ENCODE measurements at regions not wholly inside any gene's neighbourhood (a gene's known extent, or its start where the extent isn't known, plus 50 kb on each side); places are given as distances from the start of the nearest gene placed in this dataset.

DNA sequence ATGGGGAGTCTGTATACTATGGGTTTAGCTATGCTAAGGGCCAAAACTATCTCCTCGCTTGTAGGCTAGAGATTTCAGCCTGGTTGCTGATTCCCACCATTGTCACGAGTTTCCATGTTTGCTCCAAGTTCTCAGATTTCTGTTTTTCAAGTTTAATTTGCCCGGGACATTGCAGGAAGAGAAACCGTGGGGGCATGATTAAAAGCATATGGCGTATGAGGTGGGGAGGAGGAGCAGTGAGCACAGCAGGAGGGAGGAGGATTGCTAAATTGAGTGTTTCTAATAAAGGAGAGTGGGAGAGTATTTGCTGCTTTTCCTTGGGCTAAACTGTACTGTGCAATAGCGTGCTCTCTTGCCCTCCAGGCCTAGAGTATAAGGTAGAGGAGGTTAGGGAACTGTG is 558.4 kb downstream of the METTL15 start:
- no peak for TF ChIP-seq POLR2A (IDR thresholded peaks at IDR 0.05)
- TF ChIP-seq, protein P1, sequence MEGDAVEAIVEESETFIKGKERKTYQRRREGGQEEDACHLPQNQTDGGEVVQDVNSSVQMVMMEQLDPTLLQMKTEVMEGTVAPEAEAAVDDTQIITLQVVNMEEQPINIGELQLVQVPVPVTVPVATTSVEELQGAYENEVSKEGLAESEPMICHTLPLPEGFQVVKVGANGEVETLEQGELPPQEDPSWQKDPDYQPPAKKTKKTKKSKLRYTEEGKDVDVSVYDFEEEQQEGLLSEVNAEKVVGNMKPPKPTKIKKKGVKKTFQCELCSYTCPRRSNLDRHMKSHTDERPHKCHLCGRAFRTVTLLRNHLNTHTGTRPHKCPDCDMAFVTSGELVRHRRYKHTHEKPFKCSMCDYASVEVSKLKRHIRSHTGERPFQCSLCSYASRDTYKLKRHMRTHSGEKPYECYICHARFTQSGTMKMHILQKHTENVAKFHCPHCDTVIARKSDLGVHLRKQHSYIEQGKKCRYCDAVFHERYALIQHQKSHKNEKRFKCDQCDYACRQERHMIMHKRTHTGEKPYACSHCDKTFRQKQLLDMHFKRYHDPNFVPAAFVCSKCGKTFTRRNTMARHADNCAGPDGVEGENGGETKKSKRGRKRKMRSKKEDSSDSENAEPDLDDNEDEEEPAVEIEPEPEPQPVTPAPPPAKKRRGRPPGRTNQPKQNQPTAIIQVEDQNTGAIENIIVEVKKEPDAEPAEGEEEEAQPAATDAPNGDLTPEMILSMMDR (IDR thresholded peaks at IDR 0.05 in 4 of 5, conservative IDR thresholded peaks at IDR 0.05 in 1 of 5), result no peak
